Dedifferentiated amniotic fluid mesenchymal stem cell (primary cell): ENCODE measurements at regions not wholly inside any gene's neighbourhood (a gene's known extent, or its start where the extent isn't known, plus 50 kb on each side); places are given as distances from the start of the nearest gene placed in this dataset.

ENCODE experiments used
- DNase-seq: peaks from one replicate; pipeline ENCODE4 v3.0.0-alpha.2; 2016; ENCODE audit errors: extremely low spot score

DNA sequence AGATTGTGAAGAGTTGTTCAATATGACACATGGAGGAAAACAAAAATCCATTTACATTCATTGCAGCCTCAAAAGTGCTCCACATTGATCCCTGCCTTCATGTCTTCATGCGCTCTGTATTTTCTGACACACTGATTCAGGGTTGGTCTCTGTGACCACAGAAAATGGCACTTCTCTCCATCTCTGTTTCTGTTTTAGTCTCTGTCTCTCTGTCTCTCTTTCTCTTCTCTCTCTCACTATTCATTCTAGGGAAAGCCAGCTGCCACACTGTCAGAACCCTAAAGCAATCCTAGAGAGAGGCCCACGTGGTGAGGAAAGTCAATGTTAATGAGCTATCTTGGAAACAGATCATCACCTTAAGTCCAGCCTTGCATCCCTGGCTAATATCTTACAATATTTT is 2238.4 kb downstream of the PCDH7 start:
- no peak for DNase-seq

DNA sequence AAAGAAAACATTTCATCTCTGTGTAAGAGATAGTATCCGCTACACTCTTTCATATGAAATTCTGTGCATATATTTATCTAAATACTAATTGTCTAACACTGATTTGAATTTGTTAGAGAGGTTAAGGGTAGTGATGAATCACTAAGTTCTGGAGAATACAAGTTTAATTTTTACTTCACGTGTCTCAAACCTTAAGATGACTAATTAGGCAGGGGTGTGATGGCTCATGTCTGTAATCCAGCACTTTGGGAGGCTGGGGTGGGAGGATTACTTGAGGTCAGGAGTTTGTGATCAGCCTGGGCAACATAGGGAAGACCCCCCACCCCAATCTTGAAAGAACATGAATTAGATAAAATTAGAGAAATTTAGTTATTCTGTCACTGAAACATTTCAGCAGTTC is 2241.9 kb downstream of the PCDH7 start:
- DNase-seq, result no peak

DNA sequence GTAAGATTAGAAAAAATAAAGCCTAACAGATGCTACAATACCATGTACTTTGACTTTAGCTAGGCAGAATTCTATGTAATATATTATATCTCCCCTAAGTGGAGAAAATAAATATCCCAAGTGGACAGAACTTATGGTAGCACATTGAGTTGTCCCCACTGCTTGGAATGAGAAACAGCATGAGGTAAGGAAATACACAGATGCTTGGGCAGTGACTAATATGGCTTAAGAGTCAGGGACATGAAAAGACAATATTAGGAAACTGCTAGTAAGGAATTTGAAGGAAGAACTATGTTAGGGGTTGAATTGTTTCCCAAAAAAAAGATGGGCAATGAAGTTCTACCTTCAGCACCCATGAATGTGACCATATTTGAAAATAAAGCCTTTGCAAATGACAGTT is 2265.1 kb downstream of the PCDH7 start:
- DNase-seq, result peak; percentile 21

DNA sequence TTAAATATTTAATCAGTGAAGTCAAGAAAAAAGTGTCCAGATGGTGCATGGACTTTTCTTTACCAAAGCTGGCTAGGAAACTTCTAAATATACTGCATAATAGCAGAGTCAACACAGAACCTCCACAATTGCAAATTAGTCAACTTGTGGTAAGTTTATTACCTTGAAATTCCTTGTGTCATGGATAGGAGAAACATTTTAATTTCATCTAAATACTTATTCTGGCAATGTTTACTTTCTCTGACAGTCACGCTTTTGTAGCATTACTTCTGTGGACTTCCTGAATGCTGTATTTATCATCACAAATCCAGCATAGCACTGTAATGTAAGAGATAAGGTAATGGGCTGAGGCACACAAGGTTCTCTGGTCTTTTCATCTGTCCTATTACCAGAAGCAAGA is 2266.1 kb downstream of the PCDH7 start:
- DNase-seq, result no peak

DNA sequence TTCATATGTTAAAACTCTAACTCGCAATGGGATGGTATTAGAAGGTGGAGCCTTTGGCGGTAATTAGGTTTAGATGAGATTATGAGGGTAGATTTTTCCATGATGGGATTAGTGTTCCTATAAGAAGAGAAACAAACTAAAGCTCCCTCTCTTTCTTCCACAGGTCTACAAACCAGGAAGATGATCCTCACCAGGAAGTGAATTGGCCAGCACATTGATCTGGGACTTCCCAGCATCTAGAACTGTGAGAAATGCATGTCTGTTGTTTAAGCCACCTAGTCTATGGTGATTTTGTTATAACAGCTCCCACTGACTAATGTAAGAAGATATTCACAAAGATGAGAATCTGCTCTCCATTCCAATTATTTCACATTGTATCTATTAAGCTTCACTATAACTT is 2266.9 kb downstream of the PCDH7 start:
- no peak for DNase-seq

DNA sequence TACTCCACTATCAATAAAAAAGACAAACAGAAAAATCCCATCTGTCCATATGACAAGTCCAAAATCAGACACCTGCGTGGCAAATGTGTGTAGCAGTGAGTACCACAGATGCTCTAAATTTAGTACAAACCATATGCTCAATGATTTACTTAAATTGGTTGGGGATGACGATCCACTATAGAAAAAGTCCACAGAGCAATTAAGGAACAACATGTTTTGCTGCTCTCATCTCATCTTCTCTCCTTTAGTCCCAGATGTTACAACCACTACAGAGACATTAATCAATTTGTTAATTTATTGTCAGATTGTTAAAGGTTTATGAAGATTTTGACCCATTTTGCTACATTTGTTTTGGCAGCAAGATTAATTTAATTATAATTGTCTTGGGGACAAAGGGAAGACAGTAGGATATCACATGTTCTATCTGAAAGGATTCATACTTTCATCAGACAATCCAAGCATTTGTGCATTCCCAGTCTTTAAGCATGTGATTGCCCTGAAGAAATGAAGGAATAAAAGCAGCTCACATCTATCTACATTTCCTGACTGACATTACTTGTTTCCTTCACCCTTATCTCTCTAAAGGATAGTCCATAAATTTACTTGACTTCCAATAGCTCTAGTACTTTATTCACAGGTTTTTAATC is 2268.1 kb downstream of the PCDH7 start:
- no peak for DNase-seq

DNA sequence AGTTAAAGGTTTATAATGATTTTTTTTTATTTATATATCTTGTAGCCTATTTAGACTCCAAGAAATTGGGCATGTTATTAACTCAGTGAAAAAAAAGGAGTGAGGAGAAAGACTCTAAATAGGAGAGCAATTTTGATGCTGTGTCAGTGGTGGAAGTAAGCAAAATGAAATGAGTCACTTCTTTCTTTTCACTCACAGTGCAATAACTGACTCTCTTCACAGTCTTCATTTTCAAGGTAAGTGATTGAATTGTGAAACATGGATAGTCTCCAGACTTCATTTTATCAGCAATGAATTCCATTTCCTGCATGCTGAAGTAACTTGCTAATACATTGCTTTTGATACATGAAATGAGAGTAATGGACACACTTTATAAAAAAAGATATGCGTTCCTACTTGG is 2271.5 kb downstream of the PCDH7 start:
- no peak for DNase-seq

DNA sequence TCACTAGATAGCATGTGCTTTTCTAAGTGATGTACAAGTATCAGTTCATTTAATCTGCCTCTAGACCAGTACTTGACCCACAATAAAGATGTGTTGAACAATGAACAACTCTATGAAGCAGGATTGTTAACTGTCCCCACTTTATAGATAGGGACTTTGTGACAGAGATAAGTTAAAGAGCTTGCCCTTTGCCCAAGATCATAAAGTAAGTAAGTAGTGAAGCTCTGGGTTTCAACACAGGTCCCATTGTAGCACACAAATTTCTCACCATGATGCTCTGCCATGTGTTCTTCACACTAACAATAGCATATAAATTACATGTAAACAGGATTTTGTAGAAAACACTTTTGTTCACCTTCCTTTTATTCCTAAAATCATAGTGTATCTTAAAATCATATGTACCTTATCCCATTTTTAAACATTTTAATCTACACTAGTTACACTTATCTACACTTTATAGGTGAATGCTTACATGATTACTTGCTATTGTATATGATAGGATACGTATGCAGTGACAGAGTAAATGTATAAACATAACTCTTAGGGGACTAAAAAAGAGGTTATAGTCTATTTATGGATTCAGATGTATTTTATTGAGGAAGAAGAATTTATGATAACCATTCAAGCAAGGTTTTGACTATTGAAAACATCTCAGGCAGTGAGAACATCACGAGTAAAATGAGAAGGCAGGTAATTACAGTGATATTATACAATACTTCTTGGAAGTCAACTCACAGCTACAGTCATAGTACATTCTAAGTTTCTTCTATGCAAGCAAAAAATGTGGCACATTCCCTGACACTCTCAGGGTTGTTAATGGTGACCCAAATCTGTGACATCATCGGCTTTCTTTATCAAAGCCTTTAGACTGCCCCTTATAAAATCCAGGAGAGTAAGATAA is 2275.1 kb downstream of the PCDH7 start:
- DNase-seq, result no peak

DNA sequence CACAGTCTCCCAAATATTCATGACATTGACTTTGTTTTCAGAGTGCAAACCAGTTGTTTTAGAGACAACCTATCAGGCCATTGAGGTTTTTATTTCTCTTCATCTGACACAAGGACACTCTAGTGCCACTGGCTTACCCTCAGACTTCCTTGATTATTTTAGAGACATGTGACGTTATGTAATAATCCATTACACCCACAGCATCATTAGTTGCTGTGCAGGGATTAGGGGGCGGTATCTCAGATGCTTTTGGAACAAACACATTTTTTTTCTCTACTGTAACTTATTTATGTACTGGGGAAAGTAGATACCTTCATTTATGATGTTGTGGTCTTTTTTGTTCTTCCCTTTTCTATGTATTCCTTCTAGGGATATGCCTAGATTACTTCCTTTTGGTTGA is 2293.1 kb downstream of the PCDH7 start:
- DNase-seq, result no peak

DNA sequence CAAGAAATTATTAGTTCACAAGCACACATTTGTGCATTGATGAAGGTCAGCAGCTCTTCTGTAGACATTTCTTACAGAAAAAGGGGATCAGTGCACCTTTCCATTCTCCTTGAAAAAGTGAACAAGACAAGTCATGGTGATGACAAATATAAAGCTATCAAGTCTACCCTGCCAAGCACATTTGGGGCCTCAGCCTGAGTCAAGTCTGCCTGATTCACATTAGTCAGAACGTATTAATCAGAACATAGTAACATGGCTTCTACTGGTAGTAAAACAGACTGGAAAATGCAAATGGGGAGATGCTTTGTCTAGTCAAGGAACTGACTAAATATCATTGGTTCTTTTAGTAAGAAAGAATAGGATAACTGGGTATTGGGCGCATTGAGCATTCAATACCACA is 2305.1 kb downstream of the PCDH7 start:
- DNase-seq, result no peak

DNA sequence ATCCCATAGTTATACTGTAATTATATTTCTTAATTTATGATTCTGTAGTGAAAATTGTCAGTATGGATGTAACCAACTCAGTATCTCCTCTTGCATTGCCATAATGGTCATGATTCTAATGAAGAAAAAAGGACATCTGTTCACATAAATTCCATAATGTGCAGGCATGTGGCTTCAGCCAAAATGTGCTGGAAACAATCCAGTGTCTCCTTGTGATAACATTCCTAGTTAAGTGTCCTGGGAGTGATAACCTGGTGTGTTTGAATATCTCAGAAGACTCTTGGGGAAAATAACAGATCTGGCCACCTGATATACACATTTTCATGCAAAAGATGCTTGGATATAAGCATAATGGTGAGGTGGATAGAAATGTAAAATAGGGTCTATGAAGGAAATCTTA is 2309.8 kb downstream of the PCDH7 start:
- no peak for DNase-seq

DNA sequence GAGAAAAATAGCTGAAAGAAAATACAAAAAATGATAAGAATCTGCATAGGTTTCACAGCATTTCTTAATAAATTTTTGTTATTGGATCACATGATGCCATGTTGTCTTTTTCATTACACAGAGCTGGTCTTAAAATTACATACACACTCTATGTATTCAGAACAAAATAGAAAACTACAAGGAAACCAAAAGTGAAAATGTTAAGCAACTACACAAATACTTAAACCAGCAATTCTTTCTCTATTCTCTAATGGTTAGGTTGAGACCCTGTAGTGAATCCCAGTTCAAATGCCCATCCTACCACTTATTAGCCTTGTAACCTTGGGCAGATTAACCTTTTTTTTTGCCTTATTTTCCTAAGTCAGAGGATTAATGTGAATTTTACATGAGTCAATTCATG is 2311.2 kb downstream of the PCDH7 start:
- no peak for DNase-seq

DNA sequence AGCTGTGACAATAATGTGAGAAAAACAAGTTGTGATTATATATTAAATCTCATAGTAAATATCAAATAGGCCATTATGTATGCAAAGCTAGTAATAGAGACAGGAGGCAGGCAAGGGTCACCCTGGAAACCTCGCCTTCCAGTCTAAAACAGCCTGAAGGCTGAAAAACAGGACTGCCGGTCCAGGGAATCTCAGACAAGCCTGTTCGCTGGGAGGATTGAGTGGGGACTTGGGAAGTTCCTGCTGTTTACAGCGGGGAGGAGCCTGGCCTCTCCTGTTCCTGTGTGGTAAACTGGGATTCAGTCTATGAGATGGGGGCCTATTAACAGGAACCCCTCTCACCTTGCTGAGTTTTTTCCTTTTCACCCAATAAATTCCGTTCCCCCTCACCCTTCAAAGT is 2317.3 kb downstream of the PCDH7 start:
- no peak for DNase-seq

DNA sequence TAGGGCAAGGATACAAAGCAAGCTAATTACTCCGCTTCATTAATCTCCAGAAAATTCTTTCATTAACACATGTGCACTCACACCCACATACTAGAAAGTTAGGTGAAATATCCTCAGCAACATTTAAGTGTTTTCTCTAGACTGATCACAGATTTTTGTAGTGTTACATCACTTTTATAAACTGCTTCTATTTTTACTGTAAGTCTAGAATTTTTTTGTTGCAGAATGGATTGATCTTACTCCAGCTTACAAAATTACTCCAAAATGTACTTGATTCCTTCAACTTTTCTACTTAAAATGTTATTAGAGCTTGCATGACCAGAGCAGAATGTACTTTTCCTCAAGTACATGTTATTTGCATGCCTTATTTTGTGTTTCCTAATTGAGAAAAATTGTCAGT is 2325.2 kb downstream of the PCDH7 start:
- DNase-seq, result peak; percentile 56

DNA sequence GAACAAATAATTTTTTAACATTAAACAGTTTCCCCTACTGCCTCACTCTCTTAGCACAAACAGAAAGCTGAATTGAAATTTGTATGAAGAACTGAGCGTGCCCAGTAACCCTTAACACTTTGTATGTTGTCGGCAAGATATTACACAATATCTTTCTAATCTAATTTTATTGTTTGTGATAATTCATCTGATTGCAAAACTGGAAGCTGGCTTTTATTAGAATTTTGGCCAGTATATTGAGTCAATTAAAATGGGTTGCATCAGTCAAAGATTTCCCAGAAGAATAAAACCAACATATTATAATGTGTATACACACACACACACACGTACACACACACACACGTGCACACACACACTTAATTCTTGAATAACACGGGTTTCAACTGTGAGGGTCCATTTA is 2332.1 kb downstream of the PCDH7 start:
- no peak for DNase-seq

DNA sequence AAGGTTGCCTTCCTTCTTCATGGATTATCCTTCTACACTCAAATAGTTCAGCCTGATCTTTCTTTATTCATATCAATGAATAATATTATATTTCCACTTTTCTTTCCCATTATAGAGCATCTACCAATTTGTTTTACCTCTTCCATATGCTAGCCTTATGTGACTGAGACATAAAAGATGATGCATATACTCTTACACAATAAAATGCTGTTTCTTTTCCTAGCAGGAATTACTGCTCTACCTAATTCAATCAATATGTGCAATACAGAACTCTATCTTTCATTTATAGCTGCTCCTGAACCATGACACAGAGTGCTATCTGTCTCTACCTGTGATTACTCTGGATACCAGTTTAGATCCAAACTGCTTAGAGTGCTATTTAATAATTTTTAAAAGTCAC is 2334.0 kb downstream of the PCDH7 start:
- DNase-seq, result no peak

DNA sequence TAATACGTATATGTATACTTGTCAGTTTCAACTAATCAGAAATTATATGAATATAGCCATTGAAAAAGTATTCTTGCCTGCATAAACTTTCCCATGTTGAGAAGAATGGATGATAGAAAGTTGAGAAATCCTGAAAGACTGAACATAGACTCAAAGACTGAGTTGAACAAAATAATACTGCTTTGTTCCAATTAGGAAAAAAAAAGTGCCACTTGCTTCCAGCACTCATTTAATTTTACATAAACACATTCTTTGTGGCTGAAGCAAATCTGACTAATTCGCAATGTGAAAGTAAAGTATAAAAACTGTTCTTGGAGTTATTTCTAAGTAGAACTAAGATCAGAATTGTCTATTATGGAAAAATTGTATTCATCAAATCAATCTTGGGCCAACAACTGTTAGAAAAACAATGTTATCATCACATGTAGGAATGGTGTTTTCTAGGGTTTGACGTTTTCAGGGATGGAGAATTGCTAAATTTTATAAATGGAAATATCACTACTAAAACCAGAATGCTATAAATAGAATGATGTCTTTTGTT is 2334.6 kb downstream of the PCDH7 start:
- DNase-seq, result no peak

DNA sequence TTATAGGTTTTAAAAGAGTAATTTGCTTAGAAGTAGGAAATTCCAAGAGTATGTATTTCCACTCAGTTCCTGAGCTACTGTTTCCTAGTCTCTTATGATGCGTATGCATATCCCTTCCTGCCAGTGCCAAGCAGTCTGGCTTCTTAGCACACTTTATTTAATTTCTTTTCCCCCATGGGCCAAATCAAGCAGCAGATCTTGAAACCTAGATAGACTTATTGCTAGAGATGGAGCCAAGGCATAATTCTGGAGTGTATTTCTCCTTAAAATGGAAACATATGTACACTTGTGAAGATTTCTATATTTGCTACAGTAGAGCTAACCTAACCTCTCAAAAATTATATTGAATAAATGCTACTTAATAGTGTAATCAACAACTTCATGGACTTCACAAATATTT is 2337.6 kb downstream of the PCDH7 start:
- DNase-seq, result no peak

DNA sequence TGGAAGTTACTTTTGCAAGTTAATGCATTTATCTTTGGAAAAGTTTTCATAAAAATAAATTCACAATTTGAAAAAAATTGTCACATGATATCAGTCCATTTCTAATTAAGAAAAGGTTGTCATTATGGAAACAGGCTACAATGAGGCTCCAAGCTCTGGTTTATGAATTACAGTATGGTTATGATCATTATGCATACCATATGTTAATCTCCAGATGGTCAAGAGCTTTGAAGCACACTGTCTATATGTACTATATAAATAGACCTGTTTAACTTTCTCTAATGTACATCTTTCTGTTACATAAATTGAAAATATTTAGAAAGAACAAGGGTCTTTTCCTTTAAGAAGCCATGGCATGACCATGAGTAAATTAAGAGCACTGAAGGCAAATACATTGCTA is 2338.8 kb downstream of the PCDH7 start:
- DNase-seq, result no peak

DNA sequence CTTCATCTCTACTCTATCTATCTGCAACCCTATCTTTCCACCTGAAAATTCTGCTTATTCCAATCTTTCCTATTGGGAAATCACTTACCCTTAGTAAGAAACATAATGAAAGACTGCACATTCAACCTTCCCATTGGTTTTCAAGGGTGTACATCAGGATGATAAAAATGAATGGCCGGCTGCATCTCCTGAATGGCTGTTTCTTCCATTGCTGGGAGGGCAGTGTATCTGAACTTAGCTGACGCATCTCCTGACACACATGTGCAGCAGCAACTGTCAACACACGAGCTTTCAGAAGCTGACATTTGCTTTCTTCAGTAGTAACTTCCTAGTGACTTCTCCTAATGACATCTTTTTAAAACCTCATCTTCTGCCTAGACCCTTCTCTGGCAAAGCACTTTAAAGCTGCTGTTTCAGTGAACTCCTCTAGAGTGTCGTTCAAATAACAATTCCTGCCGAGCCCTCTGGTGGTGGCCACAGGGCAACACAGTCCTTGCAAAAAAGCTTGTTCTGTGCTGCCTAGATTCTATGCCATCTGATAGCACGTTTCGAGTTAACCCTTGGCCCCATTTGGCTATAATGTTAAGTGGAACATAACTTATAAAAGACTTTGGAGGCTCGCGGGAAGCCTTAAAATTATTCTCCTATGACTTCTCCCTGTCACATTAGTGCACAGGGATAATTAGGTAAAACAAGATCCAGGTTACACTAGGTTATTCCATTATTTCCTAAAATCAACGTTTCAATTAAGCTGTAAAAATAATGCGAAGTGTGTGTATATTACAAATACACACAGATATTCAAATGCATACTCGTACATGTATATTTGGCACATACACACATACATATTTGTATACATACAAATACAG is 2340.7 kb downstream of the PCDH7 start:
- DNase-seq, result peak; percentile 67

DNA sequence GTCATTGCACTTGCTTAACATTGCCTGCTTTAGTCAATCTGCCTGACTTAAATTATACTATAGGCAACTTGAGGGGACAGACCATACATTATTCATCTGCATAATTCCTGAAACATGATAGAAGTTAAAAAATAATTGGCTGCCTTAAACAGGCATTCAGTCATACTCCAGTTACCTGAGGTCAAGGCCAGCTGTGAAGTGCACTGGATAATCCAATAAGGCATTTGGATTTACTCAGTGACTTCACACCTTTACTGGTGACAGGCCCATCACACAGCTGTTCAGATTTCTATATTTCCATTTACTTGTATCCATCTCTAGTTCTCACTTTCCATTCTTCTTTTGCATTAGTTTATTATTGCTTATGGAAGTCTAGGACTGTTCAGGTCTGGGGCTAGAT is 2341.6 kb downstream of the PCDH7 start:
- no peak for DNase-seq

DNA sequence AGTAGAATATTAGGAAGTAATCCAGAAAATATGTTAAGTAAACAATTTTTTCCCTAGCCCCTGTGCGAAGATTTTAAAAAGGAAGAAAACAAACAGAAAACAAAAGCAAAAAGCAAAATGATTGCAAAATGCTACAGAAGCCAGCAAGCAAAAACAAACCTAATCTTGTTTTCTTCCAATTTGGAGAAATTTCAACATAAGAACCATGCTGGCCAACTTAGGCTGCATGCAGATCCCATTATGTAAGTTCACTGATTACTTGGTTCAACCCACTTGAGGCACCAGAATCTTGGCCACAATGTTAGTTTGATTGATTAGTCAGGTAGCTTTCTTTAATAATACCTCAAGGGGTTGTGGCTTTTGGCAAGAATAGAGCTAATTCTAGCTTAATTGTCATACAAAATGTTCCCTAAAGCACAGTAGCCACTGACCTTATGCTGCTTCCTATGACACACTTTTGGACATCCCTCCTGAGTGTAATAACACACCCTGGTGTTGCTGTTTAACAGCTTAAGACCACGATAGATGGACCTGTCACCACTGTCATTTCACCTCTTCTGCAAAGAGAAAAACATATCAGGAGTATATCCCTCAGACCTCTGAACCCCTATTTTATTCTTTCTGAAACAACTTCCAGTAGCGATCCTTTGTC is 2342.1 kb downstream of the PCDH7 start:
- DNase-seq, result no peak
